HEK293T (cell line): ENCODE measurements at regions not wholly inside any gene's neighbourhood (a gene's known extent, or its start where the extent isn't known, plus 50 kb on each side); places are given as distances from the start of the nearest gene placed in this dataset.

Experiments
- ARNT ChIP-seq: fragments of 450-650 bp; IDR thresholded peaks from 2 replicates; pipeline ENCODE4 v1.6.1; 2017; ENCODE audit warnings: mild to moderate bottlenecking
- BHLHE40 ChIP-seq: fragments of 450-650 bp; IDR thresholded peaks from 2 replicates; pipeline ENCODE4 v1.6.1; 2016; ENCODE audit warnings: mild to moderate bottlenecking, moderate library complexity, borderline replicate concordance
- CTBP1 ChIP-seq: fragments of 450-650 bp; IDR thresholded peaks from 2 replicates; pipeline ENCODE4 v1.6.1; 2016; ENCODE audit warnings: borderline replicate concordance
- ELF4 ChIP-seq: fragments of 450-650 bp; IDR thresholded peaks from 2 replicates; pipeline ENCODE4 v1.6.1; 2017; ENCODE audit warnings: antibody characterized with exemption
- FOXA1 ChIP-seq: fragments of 450-650 bp; IDR thresholded peaks from 2 replicates; pipeline ENCODE4 v1.6.1; 2016; ENCODE audit warnings: mild to moderate bottlenecking
- FOXK2 ChIP-seq: fragments of 450-650 bp; IDR thresholded peaks from 2 replicates; pipeline ENCODE4 v1.6.1; 2016; ENCODE audit warnings: mild to moderate bottlenecking
- FOXM1 ChIP-seq: fragments of 450-650 bp; IDR thresholded peaks from 2 replicates; pipeline ENCODE4 v1.6.1; 2017; ENCODE audit warnings: mild to moderate bottlenecking, borderline replicate concordance
- L3MBTL2 ChIP-seq: fragments of 450-650 bp; conservative IDR thresholded peaks from 2 replicates; pipeline ENCODE4 v1.6.1; 2016; ENCODE audit warnings: mild to moderate bottlenecking
- NFRKB ChIP-seq: fragments of 450-650 bp; IDR thresholded peaks from 2 replicates; pipeline ENCODE4 v1.6.1; 2016; ENCODE audit warnings: mild to moderate bottlenecking, moderate library complexity
- SP1 ChIP-seq: fragments of 450-650 bp; IDR thresholded peaks from 2 replicates; pipeline ENCODE4 v1.6.1; 2017
- SUZ12 ChIP-seq: fragments of 450-650 bp; IDR thresholded peaks from 2 replicates; pipeline ENCODE4 v1.6.1; 2016; ENCODE audit warnings: mild to moderate bottlenecking
- TARDBP ChIP-seq: fragments of 450-650 bp; IDR thresholded peaks from 2 replicates; pipeline ENCODE4 v1.6.1; 2016
- ZNF384 ChIP-seq: fragments of 450-650 bp; IDR thresholded peaks from 2 replicates; pipeline ENCODE4 v1.6.1; 2016

- TF ChIP-seq ARNT (no peak), L3MBTL2 (no peak), SUZ12 (no peak), ELF4 (no peak), FOXK2 (no peak), FOXM1 (0 out of 2 replicates have a peak, but pooled peaks have one; percentile 4), ZNF384 (no peak), NFRKB (no peak), FOXA1 (no peak), CTBP1 (no peak), TARDBP (no peak), BHLHE40 (no peak), SP1 (no peak)
Observed at GRCh38 chr15:70436428-70436827, 326.9 kb downstream of the UACA start.
